HCT116 (cell line): ENCODE measurements at regions not wholly inside any gene's neighbourhood (a gene's known extent, or its start where the extent isn't known, plus 50 kb on each side); places are given as distances from the start of the nearest gene placed in this dataset.

Experiments
- ATAC-seq: fragments of 200-7000 bp; cut with Tn5 transposase; 2 replicates; pipeline ENCODE4 v1.9.1; 2020; ENCODE audit warnings: mild to moderate bottlenecking, moderate library complexity
- BruUV-seq: library from RNA; stranded (reverse); fragments of 400-500 nt; replicated peaks from 2 replicates; lab custom pipeline; 2021; lab: Mats Ljungman, UMichigan
- CTCF ChIA-PET: fragments of 300-600 bp; sonication (Branson Sonifier 250); formaldehyde crosslinking; loops from one replicate; lab custom pipeline; 2021; ENCODE audit warnings: antibody characterized with exemption; lab: Charles Lee
- POLR2A ChIA-PET: fragments of 300-600, 350-600 bp; sonication (Branson Sonifier 250); formaldehyde crosslinking; loops from one replicate; lab custom pipeline; 2021; ENCODE audit warnings: antibody characterized with exemption; lab: Charles Lee
- RAD21 ChIA-PET, 2 experiments: fragments of 300-600 bp; sonication (Branson Sonifier 250); formaldehyde crosslinking; loops; one replicate each; lab custom pipeline; 2023; ENCODE audit warnings: low total read pairs in 2 of 2; ENCODE audit not compliant: uncharacterized antibody in 2 of 2, unreplicated experiment in 2 of 2, low non-redundant PET in 1 of 2; lab: Charles Lee
- DNase-seq: peaks from one replicate; pipeline ENCODE4 v3.0.0-alpha.2; 2010; ENCODE audit warnings: low read depth, low spot score
- H2AFZ ChIP-seq: fragments of 200-600 bp; shearing (Covaris generic), sonication (generic); 2 replicates; pipeline ENCODE4 v1.6.1; 2017; ENCODE audit warnings: low read depth, mixed run types, mixed read lengths, antibody characterized with exemption, low read length; ENCODE audit not compliant: poor library complexity, severe bottlenecking
- H3K27ac ChIP-seq: 2 replicates; pipeline ENCODE4 v1.5.1; 2012; ENCODE audit warnings: low read depth, low read length
- H3K27me3 ChIP-seq: fragments of 200-600 bp; sonication (generic); 2 replicates; pipeline ENCODE4 v1.6.1; 2016; ENCODE audit warnings: mixed run types, low read length, mixed read lengths; ENCODE audit not compliant: insufficient read depth
- H3K36me3 ChIP-seq, 2 experiments: fragments of 200-500 bp in 1 of 2; fragments of 200-600 bp in 1 of 2; sonication (Bioruptor generic) in 1 of 2; sonication (generic) in 1 of 2; 2 replicates each; pipeline versions ENCODE4 v1.5.1 to v1.6.1; 2014 to 2016; ENCODE audit warnings: low read length in 2 of 2, inconsistent platforms in 1 of 2, mixed read lengths in 1 of 2, mixed run types in 1 of 2; ENCODE audit not compliant: insufficient read depth in 2 of 2, control insufficient read depth in 1 of 2
- H3K4me1 ChIP-seq, 2 experiments: fragments of 200-600 bp in 1 of 2; sonication (generic) in 1 of 2; 2 replicates each; pipeline versions ENCODE4 v1.5.1 to v1.6.1; 2012 to 2017; ENCODE audit warnings: low read length in 2 of 2, inconsistent platforms in 1 of 2, mild to moderate bottlenecking in 1 of 2, mixed read lengths in 1 of 2, mixed run types in 1 of 2, moderate library complexity in 1 of 2; ENCODE audit not compliant: insufficient read depth in 2 of 2, control insufficient read depth in 1 of 2
- H3K4me2 ChIP-seq: fragments of 200-600 bp; sonication (generic); 2 replicates; pipeline ENCODE4 v1.6.1; 2017; ENCODE audit warnings: mixed run types, low read length, mixed read lengths
- H3K4me3 ChIP-seq, 2 experiments: fragments of 200-600 bp in 1 of 2; sonication (generic) in 1 of 2; replicated peaks in 1 of 2; 2 replicates each; pipeline ENCODE4 v1.5.1; 2011 to 2016; ENCODE audit warnings: low read length in 2 of 2, control low read depth in 1 of 2, low read depth in 1 of 2, mild to moderate bottlenecking in 1 of 2, mixed read lengths in 1 of 2, mixed run types in 1 of 2
- H3K79me2 ChIP-seq: fragments of 200-600 bp; sonication (generic); 2 replicates; pipeline ENCODE4 v1.6.1; 2017; ENCODE audit warnings: mild to moderate bottlenecking, mixed run types, low read length, moderate library complexity, mixed read lengths; ENCODE audit not compliant: insufficient read depth
- H3K9ac ChIP-seq: fragments of 200-600 bp; sonication (generic); 2 replicates; pipeline ENCODE4 v1.6.1; 2016; ENCODE audit warnings: low read length, mixed read lengths
- H3K9me2 ChIP-seq: fragments of 200-600 bp; sonication (generic), shearing (Covaris generic); 2 replicates; pipeline ENCODE4 v1.6.1; 2017; ENCODE audit warnings: mixed run types, mild to moderate bottlenecking, moderate library complexity; ENCODE audit not compliant: insufficient read depth
- H3K9me3 ChIP-seq, 2 experiments: fragments of 200-500 bp in 1 of 2; fragments of 200-600 bp in 1 of 2; sonication (Bioruptor generic) in 1 of 2; sonication (generic) in 1 of 2; 2 replicates each; pipeline ENCODE4 v1.6.1; 2014 to 2017; ENCODE audit warnings: low read length in 2 of 2, mixed read lengths in 2 of 2, inconsistent platforms in 1 of 2, low read depth in 1 of 2, mild to moderate bottlenecking in 1 of 2, mixed run types in 1 of 2, moderate library complexity in 1 of 2; ENCODE audit not compliant: control insufficient read depth in 1 of 2, insufficient read depth in 1 of 2
- H4K20me1 ChIP-seq: fragments of 200-600 bp; sonication (generic), shearing (Covaris generic); 2 replicates; pipeline ENCODE4 v1.6.1; 2017; ENCODE audit warnings: mixed run types, mild to moderate bottlenecking, moderate library complexity; ENCODE audit not compliant: insufficient read depth
- ATF3 ChIP-seq: IDR thresholded peaks from 2 replicates; pipeline ENCODE4 v1.6.1; 2012
- CEBPB ChIP-seq: IDR thresholded peaks from 2 replicates; pipeline ENCODE4 v1.6.1; 2012; ENCODE audit warnings: low read depth
- EGR1 ChIP-seq: IDR thresholded peaks from 2 replicates; pipeline ENCODE4 v1.6.1; 2012; ENCODE audit warnings: low read depth
- FOSL1 ChIP-seq: IDR thresholded peaks from 2 replicates; pipeline ENCODE4 v1.6.1; 2012; ENCODE audit warnings: low read depth
- MAX ChIP-seq: IDR thresholded peaks from 2 replicates; pipeline ENCODE4 v1.6.1; 2012
- POLR2AphosphoS5 ChIP-seq: IDR thresholded peaks from 2 replicates; pipeline ENCODE4 v1.6.1; 2011; ENCODE audit warnings: mild to moderate bottlenecking, low read depth, low read length, moderate library complexity
- REST ChIP-seq: IDR thresholded peaks from 2 replicates; pipeline ENCODE4 v1.6.1; 2012; ENCODE audit warnings: low read depth
- SRF ChIP-seq: IDR thresholded peaks from 2 replicates; pipeline ENCODE4 v1.6.1; 2012; ENCODE audit warnings: low read depth
- ZFX ChIP-seq: fragments of 450-650 bp; IDR thresholded peaks from 2 replicates; pipeline ENCODE4 v1.6.1; 2017
- ZNF274 ChIP-seq: fragments of 200-500 bp; sonication (Bioruptor generic); IDR thresholded peaks from 2 replicates; pipeline ENCODE4 v1.6.1; 2014; ENCODE audit warnings: mild to moderate bottlenecking, low read depth, low read length, inconsistent platforms
- intact Hi-C: fragments of 100-400 bp; cut with micrococcal nuclease; formaldehyde crosslinking; loops from 2 replicates; pipeline ENCODE4 v1.10.0; 2022
- TF ChIP-seq, protein P1 (sequence below): IDR thresholded peaks from 2 replicates; pipeline ENCODE4 v1.6.1; 2011; ENCODE audit warnings: mild to moderate bottlenecking, low read length, moderate library complexity; ENCODE audit not compliant: insufficient replicate concordance; ENCODE audit errors: extremely low read depth

GRCh38 chr3:176934698-176935097 is 262.6 kb downstream of the TBL1XR1 start:
- Histone ChIP-seq H3K9ac (no peak overlapping the region), H3K36me3 (no peaks in the 10 kb centered on the region), H3K27ac (no peak overlapping the region), H3K9me3 (no peaks in the 10 kb centered on the region), H3K9me2 (no peaks in the 10 kb centered on the region), H2AFZ (no peak overlapping the region), H3K4me3 (no peak overlapping the region), H3K79me2 (no peaks in the 10 kb centered on the region), H3K4me1 (no peaks in the 10 kb centered on the region), H4K20me1 (no peaks in the 10 kb centered on the region), H3K4me2 (no peak overlapping the region), H3K27me3 (no peaks in the 10 kb centered on the region)
- BruUV-seq, result no TSS peak
- ChIA-PET RAD21 (no interaction called here), POLR2A (no interaction called here), CTCF (no interaction called here)
- intact Hi-C loops, result loop anchor here (5.0 kb wide), 2 partner anchors 272 to 1453 kb away; no protein-coding TSS in a partner anchor
- ATAC-seq (no peak), DNase-seq (no peak)
- TF ChIP-seq CEBPB (no peak), SRF (no peak), EGR1 (no peak), FOSL1 (no peak), ZNF274 (no peak)
- TF ChIP-seq, protein P1, sequence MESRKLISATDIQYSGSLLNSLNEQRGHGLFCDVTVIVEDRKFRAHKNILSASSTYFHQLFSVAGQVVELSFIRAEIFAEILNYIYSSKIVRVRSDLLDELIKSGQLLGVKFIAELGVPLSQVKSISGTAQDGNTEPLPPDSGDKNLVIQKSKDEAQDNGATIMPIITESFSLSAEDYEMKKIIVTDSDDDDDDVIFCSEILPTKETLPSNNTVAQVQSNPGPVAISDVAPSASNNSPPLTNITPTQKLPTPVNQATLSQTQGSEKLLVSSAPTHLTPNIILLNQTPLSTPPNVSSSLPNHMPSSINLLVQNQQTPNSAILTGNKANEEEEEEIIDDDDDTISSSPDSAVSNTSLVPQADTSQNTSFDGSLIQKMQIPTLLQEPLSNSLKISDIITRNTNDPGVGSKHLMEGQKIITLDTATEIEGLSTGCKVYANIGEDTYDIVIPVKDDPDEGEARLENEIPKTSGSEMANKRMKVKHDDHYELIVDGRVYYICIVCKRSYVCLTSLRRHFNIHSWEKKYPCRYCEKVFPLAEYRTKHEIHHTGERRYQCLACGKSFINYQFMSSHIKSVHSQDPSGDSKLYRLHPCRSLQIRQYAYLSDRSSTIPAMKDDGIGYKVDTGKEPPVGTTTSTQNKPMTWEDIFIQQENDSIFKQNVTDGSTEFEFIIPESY, result no peak

GRCh38 chr3:176933704-176934103 is 263.6 kb downstream of the TBL1XR1 start:
- intact Hi-C loops, result no loop called here
- DNase-seq, result no peak
- Histone ChIP-seq H3K27ac (no peak overlapping the region), H3K4me1 (no peaks in the 10 kb centered on the region), H3K9me2 (no peaks in the 10 kb centered on the region), H3K9ac (no peak overlapping the region), H4K20me1 (no peaks in the 10 kb centered on the region), H3K27me3 (no peaks in the 10 kb centered on the region), H3K4me2 (no peak overlapping the region), H2AFZ (no peak overlapping the region), H3K79me2 (no peaks in the 10 kb centered on the region), H3K36me3 (no peaks in the 10 kb centered on the region), H3K9me3 (no peaks in the 10 kb centered on the region), H3K4me3 (no peak overlapping the region)
- BruUV-seq, result no TSS peak
- no peak for ATAC-seq
- POLR2A ChIA-PET, result no interaction called here
- CTCF ChIA-PET, result no interaction called here
- RAD21 ChIA-PET, result no interaction called here
- TF ChIP-seq POLR2AphosphoS5 (no peak), MAX (no peak), REST (no peak), SRF (no peak), ATF3 (no peak), ZFX (no peak), EGR1 (no peak)
